Stomach smooth muscle (tissue), 2 donors: ENCODE measurements at regions not wholly inside any gene's neighbourhood (a gene's known extent, or its start where the extent isn't known, plus 50 kb on each side); places are given as distances from the start of the nearest gene placed in this dataset.

Source experiments
- H3K27ac ChIP-seq: one replicate; pipeline ENCODE4 v1.7.0; 2013; ENCODE audit warnings: mild to moderate bottlenecking, low read length, inconsistent platforms
- H3K27me3 ChIP-seq, 2 donors: one replicate each; pipeline ENCODE4 v1.7.0; 2013; ENCODE audit warnings: low read length in 2 of 2; ENCODE audit not compliant: insufficient read depth in 2 of 2, control insufficient read depth in 1 of 2
- H3K36me3 ChIP-seq, 2 donors: one replicate each; pipeline ENCODE4 v1.7.0; 2013; ENCODE audit warnings: low read length in 2 of 2; ENCODE audit not compliant: control insufficient read depth in 2 of 2, insufficient read depth in 2 of 2
- H3K4me1 ChIP-seq: one replicate; pipeline ENCODE4 v1.7.0; 2013; ENCODE audit warnings: low read length; ENCODE audit not compliant: control insufficient read depth, insufficient read depth
- H3K4me3 ChIP-seq, 2 donors: one replicate each; pipeline ENCODE4 v1.7.0; 2013; ENCODE audit warnings: low read length in 2 of 2
- H3K9ac ChIP-seq, 2 donors: one replicate each; pipeline ENCODE4 v1.7.0; 2013; ENCODE audit warnings: low read length in 2 of 2, mild to moderate bottlenecking in 1 of 2
- H3K9me3 ChIP-seq, 2 donors: one replicate each; pipeline ENCODE4 v1.7.0; 2013; ENCODE audit warnings: low read length in 2 of 2; ENCODE audit not compliant: control insufficient read depth in 2 of 2
- donor health status: healthy.
- donor health status: Pancreatic carcinoma.

DNA sequence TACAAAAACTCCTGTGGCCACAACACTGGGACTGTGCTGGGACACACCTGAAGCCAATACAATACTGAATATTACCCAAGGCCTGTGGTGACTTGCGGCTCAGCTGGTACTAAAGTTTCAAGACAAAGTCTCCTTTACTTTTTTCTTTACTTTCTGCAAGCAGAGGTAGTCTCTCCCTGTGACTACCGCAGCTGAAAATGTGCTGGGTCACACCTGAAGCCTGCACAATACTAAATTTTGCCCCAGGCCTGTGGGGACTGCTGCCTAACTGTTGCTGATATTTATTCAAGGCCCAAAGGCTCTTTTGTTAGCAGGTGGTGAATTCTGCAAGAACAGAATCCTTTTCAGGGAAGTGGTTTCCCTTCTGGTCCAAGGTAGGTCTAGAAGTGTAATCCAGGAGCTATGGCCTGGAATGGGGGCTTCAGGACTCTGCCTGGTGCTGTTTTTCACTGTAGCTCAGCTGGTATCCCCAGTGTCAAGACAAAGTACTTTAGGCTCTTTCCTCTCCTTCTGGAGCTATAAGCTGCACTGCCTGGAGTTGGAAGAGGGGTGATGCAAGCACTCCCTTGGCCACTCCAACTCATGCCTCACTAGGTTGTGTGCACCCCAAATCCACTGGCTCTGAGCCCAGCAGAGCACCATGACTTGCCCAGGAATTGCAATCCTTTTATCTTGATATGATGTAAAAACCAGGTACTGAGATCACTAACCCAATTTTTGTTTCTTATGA is 489.4 kb downstream of the TECRL start:
- H3K36me3 ChIP-seq: no peaks in the 10 kb centered on the region
- no peak overlapping the region for H3K9ac ChIP-seq
- no peak overlapping the region for H3K27ac ChIP-seq
- no peaks in the 10 kb centered on the region for H3K9me3 ChIP-seq
- no peaks in the 10 kb centered on the region for H3K27me3 ChIP-seq
- H3K4me3 ChIP-seq: no peak overlapping the region
- no peaks in the 10 kb centered on the region for H3K4me1 ChIP-seq

DNA sequence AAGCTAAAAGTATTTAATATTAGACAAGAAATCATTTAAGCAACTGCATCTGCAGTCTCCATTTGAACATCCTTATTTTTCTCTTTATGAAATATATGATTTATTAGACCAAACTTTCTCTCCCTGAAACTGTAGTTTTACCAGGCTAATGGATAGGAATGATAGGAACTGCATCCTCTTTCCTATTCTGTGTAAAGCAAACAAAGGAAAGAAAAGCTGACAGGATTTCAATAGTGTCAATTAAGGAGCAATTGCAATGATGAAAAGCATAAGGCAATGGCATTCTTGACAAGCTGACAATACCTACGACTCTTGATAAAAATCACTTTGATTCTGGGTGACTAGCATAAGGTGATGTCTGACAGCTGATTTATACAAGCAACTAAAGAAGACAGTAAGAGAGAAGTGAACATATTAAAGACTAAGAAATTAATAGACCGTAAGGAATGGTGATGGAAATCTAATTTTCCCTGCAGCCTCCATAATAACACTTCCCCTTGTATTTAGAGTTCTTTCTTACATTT is 502.5 kb downstream of the TECRL start:
- no peaks in the 10 kb centered on the region for H3K9me3 ChIP-seq
- H3K4me3 ChIP-seq: no peak overlapping the region
- no peak overlapping the region for H3K9ac ChIP-seq
- no peaks in the 10 kb centered on the region for H3K36me3 ChIP-seq
- H3K27ac ChIP-seq: no peak overlapping the region
- H3K27me3 ChIP-seq: no peaks in the 10 kb centered on the region
- no peaks in the 10 kb centered on the region for H3K4me1 ChIP-seq

DNA sequence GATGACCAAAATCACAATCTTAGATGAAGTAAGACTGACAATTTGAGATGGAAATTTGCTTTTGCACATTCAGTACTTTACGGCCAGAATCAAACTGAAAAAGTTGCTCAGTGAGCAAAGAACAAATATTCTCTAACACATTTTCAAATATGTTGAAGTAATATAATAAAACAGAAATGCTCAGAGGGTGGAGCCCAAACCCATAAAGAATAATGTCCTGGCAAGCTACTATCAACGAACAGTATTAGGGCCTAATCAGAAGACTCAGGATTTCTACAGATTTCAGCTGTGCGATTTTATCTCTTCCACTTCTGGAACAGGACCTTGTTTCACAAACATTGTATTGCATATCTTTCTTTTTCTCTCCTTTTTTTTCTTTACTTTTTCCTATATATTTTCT is 505.0 kb downstream of the TECRL start:
- Histone ChIP-seq H3K36me3 (no peaks in the 10 kb centered on the region), H3K9ac (no peak overlapping the region), H3K27ac (no peak overlapping the region), H3K27me3 (no peaks in the 10 kb centered on the region), H3K4me3 (no peak overlapping the region), H3K4me1 (no peaks in the 10 kb centered on the region), H3K9me3 (no peaks in the 10 kb centered on the region)

DNA sequence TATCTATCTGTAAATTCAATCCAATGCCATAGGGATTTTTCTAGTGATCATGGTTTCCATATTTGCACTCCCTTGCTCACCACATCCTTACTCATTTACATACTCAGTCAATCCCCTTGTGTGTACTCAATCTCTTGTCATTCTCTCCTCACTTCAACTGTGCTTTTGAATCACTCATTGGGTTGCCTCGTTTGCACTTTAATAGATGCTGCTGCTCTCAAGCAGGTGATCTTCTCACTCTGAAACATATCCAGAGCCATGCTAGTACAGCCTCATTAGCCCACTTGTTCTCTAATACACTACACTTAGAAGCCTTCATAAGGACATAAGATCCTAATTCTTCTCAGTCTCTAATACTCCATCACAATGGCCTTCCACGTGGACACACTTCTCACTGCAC is 507.9 kb downstream of the TECRL start:
- Histone ChIP-seq H3K36me3 (no peaks in the 10 kb centered on the region), H3K4me3 (no peak overlapping the region), H3K27ac (no peak overlapping the region), H3K9ac (no peak overlapping the region), H3K9me3 (no peaks in the 10 kb centered on the region), H3K4me1 (no peaks in the 10 kb centered on the region), H3K27me3 (no peaks in the 10 kb centered on the region)

DNA sequence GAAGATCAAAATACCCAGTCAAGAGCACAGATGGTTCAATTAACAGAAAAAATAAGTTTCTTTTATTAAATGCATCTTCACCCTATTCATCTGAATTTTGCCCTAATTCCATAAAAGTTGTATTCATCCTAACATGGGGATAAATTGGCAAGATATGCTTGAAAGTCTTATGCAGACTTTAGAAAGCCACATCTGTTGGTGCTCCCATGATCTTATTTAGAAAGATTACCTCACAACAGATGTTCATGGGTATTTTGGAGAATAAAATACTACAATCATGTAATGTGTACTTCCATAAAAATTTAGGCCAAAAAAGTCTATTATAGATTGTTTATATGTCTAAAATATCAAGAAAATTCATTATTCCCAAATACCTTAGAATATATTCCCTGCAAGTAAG is 510.3 kb downstream of the TECRL start:
- H3K27ac ChIP-seq: no peak overlapping the region
- H3K4me1 ChIP-seq: no peaks in the 10 kb centered on the region
- no peaks in the 10 kb centered on the region for H3K27me3 ChIP-seq
- no peaks in the 10 kb centered on the region for H3K9me3 ChIP-seq
- no peak overlapping the region for H3K4me3 ChIP-seq
- no peak overlapping the region for H3K9ac ChIP-seq
- no peaks in the 10 kb centered on the region for H3K36me3 ChIP-seq

DNA sequence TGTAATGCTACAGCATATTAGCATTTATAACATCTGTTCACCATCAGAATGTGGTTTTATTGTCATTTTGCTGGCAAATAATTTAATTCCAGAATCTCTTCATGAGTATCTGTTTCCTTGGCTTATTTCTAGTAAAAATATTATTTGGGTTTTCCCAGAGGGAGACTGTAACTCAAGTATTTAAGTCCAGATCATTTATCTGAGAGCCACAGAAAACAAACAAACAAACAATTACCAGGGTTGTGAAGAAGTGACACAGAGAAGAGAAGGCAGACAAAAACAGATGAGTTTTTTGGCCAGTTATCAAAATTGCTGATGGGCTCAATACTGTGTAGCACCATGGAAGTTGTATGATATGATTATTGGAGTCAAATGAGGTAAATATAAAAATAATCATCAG is 515.1 kb downstream of the TECRL start:
- no peaks in the 10 kb centered on the region for H3K36me3 ChIP-seq
- no peaks in the 10 kb centered on the region for H3K9me3 ChIP-seq
- H3K4me3 ChIP-seq: no peak overlapping the region
- H3K9ac ChIP-seq: no peak overlapping the region
- H3K4me1 ChIP-seq: no peaks in the 10 kb centered on the region
- H3K27ac ChIP-seq: no peak overlapping the region
- no peaks in the 10 kb centered on the region for H3K27me3 ChIP-seq

DNA sequence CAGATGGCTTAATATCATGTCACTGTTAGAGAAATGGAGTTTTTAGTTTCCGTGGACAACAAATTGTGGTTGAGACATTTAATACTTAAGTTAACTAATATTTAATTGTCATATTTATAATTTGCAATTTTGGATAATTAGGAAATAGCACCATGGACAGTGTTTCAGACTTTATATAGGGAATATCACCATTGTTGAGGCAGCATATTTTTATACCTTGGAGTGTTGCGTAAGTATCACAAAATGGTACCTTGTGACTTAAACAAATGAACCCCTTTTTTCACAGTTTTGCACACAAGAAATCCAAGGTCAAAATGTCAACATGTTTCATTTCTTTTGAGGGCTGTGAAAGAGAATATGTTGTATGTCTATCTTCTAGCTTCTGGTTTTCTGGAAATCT is 539.9 kb downstream of the TECRL start:
- no peaks in the 10 kb centered on the region for H3K27me3 ChIP-seq
- H3K9me3 ChIP-seq: no peaks in the 10 kb centered on the region
- no peak overlapping the region for H3K4me3 ChIP-seq
- H3K27ac ChIP-seq: no peak overlapping the region
- H3K4me1 ChIP-seq: no peaks in the 10 kb centered on the region
- H3K36me3 ChIP-seq: no peaks in the 10 kb centered on the region
- no peak overlapping the region for H3K9ac ChIP-seq

DNA sequence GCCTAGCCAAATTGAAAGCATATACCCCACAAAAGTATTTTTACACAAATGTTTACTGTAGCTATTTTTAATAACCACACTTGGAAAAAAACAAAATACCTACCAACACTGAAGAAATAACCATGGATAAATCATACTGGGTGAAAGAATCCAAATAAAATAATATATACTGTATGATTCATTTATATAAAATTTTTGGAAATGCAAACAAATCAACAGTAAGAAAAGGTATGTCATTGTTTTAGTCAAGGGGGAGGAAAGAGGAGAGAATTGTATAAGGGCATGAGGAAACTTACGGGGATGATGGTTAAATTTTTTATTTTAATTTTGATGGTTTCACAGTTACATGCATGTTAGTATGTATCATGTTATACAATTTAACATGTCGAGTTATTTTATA is 557.8 kb downstream of the TECRL start:
- Histone ChIP-seq H3K9me3 (no peaks in the 10 kb centered on the region), H3K36me3 (no peaks in the 10 kb centered on the region), H3K27me3 (no peaks in the 10 kb centered on the region), H3K4me1 (no peaks in the 10 kb centered on the region), H3K4me3 (no peak overlapping the region), H3K9ac (no peak overlapping the region), H3K27ac (no peak overlapping the region)

DNA sequence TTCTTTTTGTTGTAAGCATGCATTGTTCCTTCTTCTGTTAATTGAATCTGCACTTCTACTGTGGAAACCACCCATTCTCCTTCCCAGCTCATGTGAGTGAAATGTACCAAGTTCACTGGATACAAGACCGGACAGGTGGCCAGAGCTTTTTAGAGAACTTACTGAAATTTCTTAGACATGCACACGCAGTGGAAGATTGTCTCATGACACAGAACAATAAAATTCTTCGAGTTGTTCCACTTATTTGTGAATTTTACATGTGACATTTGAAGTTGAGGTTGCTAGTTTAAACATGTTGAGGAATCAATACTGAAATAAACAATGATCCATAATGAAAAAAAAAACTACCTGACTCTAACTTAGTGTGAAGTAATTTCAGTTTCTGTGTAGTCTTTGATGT is 568.0 kb downstream of the TECRL start:
- no peak overlapping the region for H3K4me3 ChIP-seq
- no peaks in the 10 kb centered on the region for H3K27me3 ChIP-seq
- no peaks in the 10 kb centered on the region for H3K9me3 ChIP-seq
- no peak overlapping the region for H3K27ac ChIP-seq
- no peaks in the 10 kb centered on the region for H3K4me1 ChIP-seq
- no peaks in the 10 kb centered on the region for H3K36me3 ChIP-seq
- H3K9ac ChIP-seq: no peak overlapping the region

DNA sequence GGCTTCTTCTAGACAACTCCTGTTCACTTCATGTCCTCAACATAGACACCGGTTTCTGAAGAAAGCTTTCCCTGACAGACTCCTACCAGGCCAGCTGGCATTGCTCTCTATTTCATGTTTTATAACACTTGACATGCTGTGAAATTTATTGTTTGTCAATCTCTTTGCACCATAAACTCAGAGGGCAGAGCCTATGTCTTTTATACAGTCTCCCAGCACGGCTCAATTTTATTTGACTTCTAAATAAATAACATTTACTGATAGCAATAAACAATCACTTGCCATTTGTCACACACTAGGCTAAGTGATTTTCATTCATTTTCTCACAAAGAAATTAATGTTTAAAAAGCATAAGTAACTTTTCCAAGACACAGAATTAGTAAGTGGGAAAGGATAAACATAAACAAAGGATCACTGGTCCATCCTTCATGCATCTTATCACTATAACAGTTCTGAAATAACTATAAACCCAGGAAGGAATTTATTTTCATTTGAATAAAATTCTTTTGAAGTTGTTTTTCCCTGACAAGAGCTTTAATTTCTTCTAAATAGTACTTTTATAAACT is 577.6 kb downstream of the TECRL start:
- H3K27me3 ChIP-seq: no peaks in the 10 kb centered on the region
- H3K27ac ChIP-seq: no peak overlapping the region
- no peak overlapping the region for H3K4me3 ChIP-seq
- no peaks in the 10 kb centered on the region for H3K36me3 ChIP-seq
- H3K9me3 ChIP-seq: no peaks in the 10 kb centered on the region
- H3K9ac ChIP-seq: no peak overlapping the region
- H3K4me1 ChIP-seq: no peaks in the 10 kb centered on the region

DNA sequence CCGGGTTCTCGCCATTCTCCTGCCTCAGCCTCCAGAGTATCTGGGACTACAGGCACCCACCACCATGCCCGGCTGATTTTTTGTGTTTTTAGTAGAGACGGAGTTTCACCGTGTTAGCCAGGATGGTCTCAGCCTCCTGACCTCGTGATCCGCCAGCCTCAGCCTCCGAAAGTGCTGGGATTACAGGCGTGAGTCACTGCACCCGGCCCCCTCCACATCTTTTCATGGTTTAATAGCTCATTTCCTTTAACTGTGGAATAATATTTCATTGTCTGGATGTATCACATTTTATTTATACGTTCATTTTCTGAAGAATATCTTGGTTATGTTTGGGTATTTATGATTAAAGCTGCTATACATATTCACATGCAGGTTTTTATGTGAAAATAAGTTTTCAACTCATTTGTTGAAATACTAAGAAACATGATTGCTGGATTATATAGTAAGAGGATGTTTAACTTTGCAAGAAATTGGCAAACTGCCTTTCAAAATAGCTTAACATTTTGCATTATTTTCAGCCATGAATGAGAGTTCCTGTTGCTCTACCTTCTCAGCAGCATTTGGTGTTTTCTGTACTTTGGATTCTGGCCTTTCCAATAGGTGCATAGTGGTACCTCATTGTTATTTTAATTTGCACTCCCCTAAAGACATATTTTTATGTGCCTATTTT is 591.9 kb downstream of the TECRL start:
- no peak overlapping the region for H3K27ac ChIP-seq

More for the DNA sequence above, 591.9 kb downstream of the TECRL start:
- no peaks in the 10 kb centered on the region for H3K9me3 ChIP-seq
- no peaks in the 10 kb centered on the region for H3K4me1 ChIP-seq
- no peaks in the 10 kb centered on the region for H3K27me3 ChIP-seq
- H3K9ac ChIP-seq: no peak overlapping the region
- no peaks in the 10 kb centered on the region for H3K36me3 ChIP-seq
- no peak overlapping the region for H3K4me3 ChIP-seq
